ENCODE measurements at regions not wholly inside any gene's neighbourhood (a gene's known extent, or its start where the extent isn't known, plus 50 kb on each side); places are given as distances from the start of the nearest gene placed in this dataset.

- TF ChIP-seq CTCF (IDR thresholded peaks at IDR 0.05) (no peak), POLR2A (IDR thresholded peaks at IDR 0.05) (no peak)
These were observed 59.8 kb upstream of the SHB start for GRCh38 chr9:38128752-38129270.

All from right lobe of liver (tissue), 4 donors.